WTC11 (cell line): ENCODE measurements at regions not wholly inside any gene's neighbourhood (a gene's known extent, or its start where the extent isn't known, plus 50 kb on each side); places are given as distances from the start of the nearest gene placed in this dataset.

Experiments
- ATAC-seq: fragments of 200-7000 bp; cut with Tn5 transposase; 2 replicates; pipeline ENCODE4 v1.10.0; 2021; ENCODE audit warnings: mild to moderate bottlenecking, moderate library complexity
- CTCF ChIA-PET: fragments of 300-600 bp; sonication (Branson Sonifier 250); formaldehyde crosslinking; loops from one replicate; lab custom pipeline; 2021; ENCODE audit warnings: antibody characterized with exemption; lab: Charles Lee
- POLR2A ChIA-PET: fragments of 350-600 bp; sonication (Branson Sonifier 250); formaldehyde crosslinking; loops from one replicate; lab custom pipeline; 2021; ENCODE audit warnings: antibody characterized with exemption; lab: Charles Lee
- DNase-seq: peaks from one replicate; pipeline ENCODE4 v3.0.0; 2021; ENCODE audit warnings: low spot score
- H3K27ac Mint-ChIP-seq: 2 replicates; pipeline ENCODE4 v1.8.0; 2021; ENCODE audit warnings: mixed read lengths
- H3K27me3 Mint-ChIP-seq: 2 replicates; pipeline ENCODE4 v1.8.0; 2021; ENCODE audit warnings: low read depth, mild to moderate bottlenecking, moderate library complexity, mixed read lengths
- H3K36me3 Mint-ChIP-seq: 2 replicates; pipeline ENCODE4 v1.8.0; 2021; ENCODE audit warnings: mixed read lengths
- H3K4me1 Mint-ChIP-seq: 2 replicates; pipeline ENCODE4 v1.8.0; 2022; ENCODE audit warnings: mixed read lengths
- H3K4me3 Mint-ChIP-seq: 2 replicates; pipeline ENCODE4 v1.8.0; 2021; ENCODE audit warnings: mild to moderate bottlenecking, moderate library complexity, mixed read lengths
- H3K9me3 Mint-ChIP-seq: 2 replicates; pipeline ENCODE4 v1.8.0; 2021; ENCODE audit warnings: mixed read lengths
- ARID4B ChIP-seq: sonication (generic); formaldehyde crosslinking; IDR thresholded peaks from 2 replicates; pipeline ENCODE4 v1.8.0; 2023; ENCODE audit warnings: missing genetic modification reagents, mild to moderate bottlenecking, borderline replicate concordance
- CREM ChIP-seq: sonication (generic); formaldehyde crosslinking; IDR thresholded peaks from 2 replicates; pipeline ENCODE4 v1.8.1; 2022; ENCODE audit warnings: mild to moderate bottlenecking, missing genetic modification reagents, moderate library complexity
- EMX1 ChIP-seq: fragments of 250-450 bp; sonication (Bioruptor Pico); IDR thresholded peaks from 2 replicates; pipeline ENCODE4 v1.8.0; 2021; ENCODE audit warnings: mild to moderate bottlenecking
- ESRRA ChIP-seq: sonication (generic); formaldehyde crosslinking; IDR thresholded peaks from 2 replicates; pipeline ENCODE4 v1.8.1; 2022; ENCODE audit warnings: mild to moderate bottlenecking, missing genetic modification reagents, borderline replicate concordance
- FOXJ3 ChIP-seq: sonication (generic); formaldehyde crosslinking; IDR thresholded peaks from 2 replicates; pipeline ENCODE4 v1.9.0; 2021; ENCODE audit warnings: missing genetic modification reagents, mild to moderate bottlenecking, borderline replicate concordance
- IRF2 ChIP-seq: sonication (generic); formaldehyde crosslinking; IDR thresholded peaks from 2 replicates; pipeline ENCODE4 v1.8.0; 2022; ENCODE audit warnings: low read depth, missing genetic modification reagents, borderline replicate concordance
- MYBL2 ChIP-seq: sonication (generic); formaldehyde crosslinking; IDR thresholded peaks from 2 replicates; pipeline ENCODE4 v1.8.1; 2023; ENCODE audit warnings: mild to moderate bottlenecking, moderate library complexity, missing genetic modification reagents
- NR1H2 ChIP-seq: sonication (generic); formaldehyde crosslinking; IDR thresholded peaks from 2 replicates; pipeline ENCODE4 v1.9.0; 2021; ENCODE audit warnings: mild to moderate bottlenecking, moderate library complexity, missing genetic modification reagents
- NR3C1 ChIP-seq: sonication (generic); formaldehyde crosslinking; conservative IDR thresholded peaks from 2 replicates; pipeline ENCODE4 v1.8.1; 2023; ENCODE audit warnings: low read depth, mild to moderate bottlenecking, missing genetic modification reagents
- OVOL2 ChIP-seq: fragments of 250-450 bp; sonication (Bioruptor Pico); IDR thresholded peaks from 2 replicates; pipeline ENCODE4 v1.9.0; 2021; ENCODE audit warnings: mild to moderate bottlenecking, borderline replicate concordance
- RELA ChIP-seq: sonication (generic); formaldehyde crosslinking; IDR thresholded peaks from 2 replicates; pipeline ENCODE4 v1.8.1; 2022; ENCODE audit warnings: missing genetic modification reagents, mild to moderate bottlenecking, borderline replicate concordance
- TEAD1 ChIP-seq: sonication (generic); formaldehyde crosslinking; IDR thresholded peaks from 2 replicates; pipeline ENCODE4 v1.8.0; 2022; ENCODE audit warnings: mild to moderate bottlenecking, missing genetic modification reagents
- TEAD4 ChIP-seq: sonication (generic); formaldehyde crosslinking; IDR thresholded peaks from 2 replicates; pipeline ENCODE4 v1.8.0; 2022; ENCODE audit warnings: mild to moderate bottlenecking, missing genetic modification reagents
- ZBTB21 ChIP-seq: sonication (generic); formaldehyde crosslinking; IDR thresholded peaks from 2 replicates; pipeline ENCODE4 v1.8.1; 2023; ENCODE audit warnings: mild to moderate bottlenecking, missing genetic modification reagents, borderline replicate concordance
- ZNF138 ChIP-seq: sonication (generic); formaldehyde crosslinking; conservative IDR thresholded peaks from 2 replicates; pipeline ENCODE4 v1.8.1; 2022; ENCODE audit warnings: mild to moderate bottlenecking, moderate library complexity, missing genetic modification reagents
- ZNF219 ChIP-seq: sonication (generic); formaldehyde crosslinking; IDR thresholded peaks from 2 replicates; pipeline ENCODE4 v1.8.0; 2023; ENCODE audit warnings: missing genetic modification reagents, mild to moderate bottlenecking, borderline replicate concordance
- ZNF416 ChIP-seq: fragments of 250-450 bp; sonication (Bioruptor Pico); IDR thresholded peaks from 2 replicates; pipeline ENCODE4 v1.9.0; 2021; ENCODE audit warnings: mild to moderate bottlenecking, inconsistent platforms
- ZNF425 ChIP-seq: fragments of 250-450 bp; sonication (Bioruptor Pico); conservative IDR thresholded peaks from 2 replicates; pipeline ENCODE4 v1.9.0; 2021; ENCODE audit warnings: mild to moderate bottlenecking
- ZNF532 ChIP-seq: fragments of 250-450 bp; sonication (Bioruptor Pico); IDR thresholded peaks from 2 replicates; pipeline ENCODE4 v1.9.0; 2021; ENCODE audit warnings: mild to moderate bottlenecking, borderline replicate concordance
- ZNF671 ChIP-seq: fragments of 250-450 bp; sonication (Bioruptor Pico); IDR thresholded peaks from 2 replicates; pipeline ENCODE4 v1.8.0; 2021; ENCODE audit warnings: mild to moderate bottlenecking
- TF ChIP-seq, protein P1 (sequence below): sonication (generic); formaldehyde crosslinking; IDR thresholded peaks from 2 replicates; pipeline ENCODE4 v1.8.1; 2023; ENCODE audit warnings: mild to moderate bottlenecking, missing genetic modification reagents, moderate library complexity
- TF ChIP-seq, protein P2 (sequence below): fragments of 250-450 bp; sonication (Bioruptor Pico); IDR thresholded peaks from 2 replicates; pipeline ENCODE4 v1.8.0; 2021; ENCODE audit warnings: mild to moderate bottlenecking
- TF ChIP-seq, protein P3 (sequence below): sonication (generic); formaldehyde crosslinking; IDR thresholded peaks from 2 replicates; pipeline ENCODE4 v1.8.0; 2023; ENCODE audit warnings: missing genetic modification reagents

DNA sequence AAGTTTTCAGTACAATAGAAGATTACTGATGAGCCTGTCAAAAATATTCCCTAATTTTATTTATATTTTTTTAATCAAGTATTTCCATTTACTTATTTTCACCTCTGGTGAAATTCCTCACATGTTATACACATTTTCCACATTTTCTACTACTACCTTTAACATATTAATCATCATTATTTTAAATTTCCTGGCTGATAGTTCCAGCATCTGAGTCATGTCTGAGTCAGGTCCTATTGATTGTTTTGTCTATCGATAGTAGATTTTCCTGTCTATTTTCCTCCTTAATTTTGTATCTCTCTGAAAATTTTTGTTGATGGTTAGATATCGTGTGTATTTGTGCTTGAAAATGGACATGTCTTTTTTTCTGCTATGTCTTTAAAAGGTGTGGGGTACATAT lies 211.8 kb upstream of the DSEL start:
- Mint-ChIP-seq H3K27ac (no peak overlapping the region), H3K36me3 (peaks cover 7% of the 10 kb centered on the region; the same call in 1 of the 2 replicates), H3K4me1 (no peaks in the 10 kb centered on the region), H3K27me3 (no peaks in the 10 kb centered on the region), H3K9me3 (peaks cover 16% of the 10 kb centered on the region), H3K4me3 (no peak overlapping the region)
- TF ChIP-seq ZNF138, result no peak
- no peak for TF ChIP-seq IRF2 (CRISPR knock-in tag)
- TF ChIP-seq ARID4B (CRISPR knock-in tag), result no peak
- no peak for TF ChIP-seq EMX1 (CRISPR knock-in tag)
- no peak for TF ChIP-seq FOXJ3 (CRISPR knock-in tag)
- TF ChIP-seq ZNF532 (CRISPR knock-in tag), result no peak
- TF ChIP-seq NR3C1 (CRISPR knock-in tag), result no peak
- CTCF ChIA-PET, result interaction anchor here (1.0 kb wide), 1 partner anchor 213 kb away, joined by 3 read pairs; no protein-coding TSS in a partner anchor
- POLR2A ChIA-PET, result no interaction called here
- ATAC-seq (no peak), DNase-seq (no peak)

DNA sequence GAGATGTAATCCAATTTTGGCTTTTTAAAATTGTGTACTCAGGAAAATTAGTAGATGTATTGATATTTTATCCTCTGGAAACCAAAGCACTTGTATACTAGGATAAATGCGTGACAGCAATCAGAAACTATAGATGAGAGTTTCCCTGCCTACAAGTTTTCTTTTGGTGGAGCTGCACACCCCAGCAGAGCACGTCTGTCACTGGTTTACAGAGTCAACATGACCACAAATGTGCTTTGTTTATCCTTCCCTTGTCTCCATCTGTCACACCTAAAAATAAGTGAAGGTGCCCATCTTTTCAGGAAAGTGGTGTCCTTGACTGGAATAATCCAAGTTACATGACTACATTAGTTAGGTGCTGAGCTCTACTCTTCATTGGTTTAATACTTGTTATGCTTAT lies 210.4 kb upstream of the DSEL start:
- no peaks in the 10 kb centered on the region for H3K4me1 Mint-ChIP-seq
- TF ChIP-seq ZNF219 (CRISPR knock-in tag) (no peak), MYBL2 (CRISPR knock-in tag) (no peak), RELA (CRISPR knock-in tag) (no peak), CREM (no peak), OVOL2 (CRISPR knock-in tag) (no peak), TEAD1 (CRISPR knock-in tag) (no peak), ESRRA (no peak), ZNF425 (CRISPR knock-in tag) (no peak), ZNF416 (no peak), ZNF671 (CRISPR knock-in tag) (no peak), NR1H2 (CRISPR knock-in tag) (no peak), IRF2 (CRISPR knock-in tag) (no peak), TEAD4 (CRISPR knock-in tag) (no peak), ZBTB21 (CRISPR knock-in tag) (no peak)
- TF ChIP-seq, protein P1, sequence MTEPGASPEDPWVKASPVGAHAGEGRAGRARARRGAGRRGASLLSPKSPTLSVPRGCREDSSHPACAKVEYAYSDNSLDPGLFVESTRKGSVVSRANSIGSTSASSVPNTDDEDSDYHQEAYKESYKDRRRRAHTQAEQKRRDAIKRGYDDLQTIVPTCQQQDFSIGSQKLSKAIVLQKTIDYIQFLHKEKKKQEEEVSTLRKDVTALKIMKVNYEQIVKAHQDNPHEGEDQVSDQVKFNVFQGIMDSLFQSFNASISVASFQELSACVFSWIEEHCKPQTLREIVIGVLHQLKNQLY (CRISPR knock-in tag), result no peak
- TF ChIP-seq, protein P2, sequence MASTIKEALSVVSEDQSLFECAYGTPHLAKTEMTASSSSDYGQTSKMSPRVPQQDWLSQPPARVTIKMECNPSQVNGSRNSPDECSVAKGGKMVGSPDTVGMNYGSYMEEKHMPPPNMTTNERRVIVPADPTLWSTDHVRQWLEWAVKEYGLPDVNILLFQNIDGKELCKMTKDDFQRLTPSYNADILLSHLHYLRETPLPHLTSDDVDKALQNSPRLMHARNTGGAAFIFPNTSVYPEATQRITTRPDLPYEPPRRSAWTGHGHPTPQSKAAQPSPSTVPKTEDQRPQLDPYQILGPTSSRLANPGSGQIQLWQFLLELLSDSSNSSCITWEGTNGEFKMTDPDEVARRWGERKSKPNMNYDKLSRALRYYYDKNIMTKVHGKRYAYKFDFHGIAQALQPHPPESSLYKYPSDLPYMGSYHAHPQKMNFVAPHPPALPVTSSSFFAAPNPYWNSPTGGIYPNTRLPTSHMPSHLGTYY (CRISPR knock-in tag), result no peak
- TF ChIP-seq, protein P3, sequence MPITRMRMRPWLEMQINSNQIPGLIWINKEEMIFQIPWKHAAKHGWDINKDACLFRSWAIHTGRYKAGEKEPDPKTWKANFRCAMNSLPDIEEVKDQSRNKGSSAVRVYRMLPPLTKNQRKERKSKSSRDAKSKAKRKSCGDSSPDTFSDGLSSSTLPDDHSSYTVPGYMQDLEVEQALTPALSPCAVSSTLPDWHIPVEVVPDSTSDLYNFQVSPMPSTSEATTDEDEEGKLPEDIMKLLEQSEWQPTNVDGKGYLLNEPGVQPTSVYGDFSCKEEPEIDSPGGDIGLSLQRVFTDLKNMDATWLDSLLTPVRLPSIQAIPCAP (CRISPR knock-in tag), result no peak
- H3K27me3 Mint-ChIP-seq, result no peaks in the 10 kb centered on the region
- ATAC-seq (no peak), DNase-seq (no peak)
- H3K9me3 Mint-ChIP-seq, result peaks cover 17% of the 10 kb centered on the region
- peaks cover 7% of the 10 kb centered on the region; the same call in 1 of the 2 replicates for H3K36me3 Mint-ChIP-seq
- ChIA-PET CTCF (no interaction called here), POLR2A (no interaction called here)
- no peak overlapping the region for H3K4me3 Mint-ChIP-seq
- no peak overlapping the region for H3K27ac Mint-ChIP-seq
